Fibroblast of gingiva (primary cell): ENCODE measurements at regions not wholly inside any gene's neighbourhood (a gene's known extent, or its start where the extent isn't known, plus 50 kb on each side); places are given as distances from the start of the nearest gene placed in this dataset.
A peak's percentile ranks its signal among the peaks of the same experiment; 100 is the strongest.

ENCODE experiments used
- DNase-seq: peaks from one replicate; pipeline ENCODE4 v3.0.0-alpha.2; 2011; ENCODE audit warnings: low read depth

- DNase-seq = no peak
Measured at GRCh38 chr7:96927131-96927530, 78.2 kb upstream of the DLX6 start.

- DNase-seq = no peak
Measured at GRCh38 chr7:96928965-96929364, 76.4 kb upstream of the DLX6 start.

DNA sequence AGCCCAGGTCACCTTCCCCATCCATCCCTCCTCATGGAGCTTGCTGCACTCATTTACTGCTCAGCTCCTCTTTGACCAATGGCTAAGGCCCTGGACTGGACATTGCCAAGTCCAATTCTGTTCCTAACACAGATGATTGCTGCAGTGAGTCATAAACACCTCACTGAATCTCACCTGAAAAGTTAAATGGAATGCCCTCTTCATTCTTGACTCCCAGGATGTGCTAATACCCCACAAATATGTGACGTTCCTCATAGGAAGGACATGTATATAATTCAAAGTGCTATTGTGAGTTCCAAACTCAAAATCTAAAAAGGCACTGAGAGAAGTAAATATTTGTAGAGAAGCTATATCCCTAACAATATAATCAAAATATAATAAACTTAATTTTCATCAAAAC, 73.5 kb upstream of the DLX6 start:
- DNase-seq = no peak

DNA sequence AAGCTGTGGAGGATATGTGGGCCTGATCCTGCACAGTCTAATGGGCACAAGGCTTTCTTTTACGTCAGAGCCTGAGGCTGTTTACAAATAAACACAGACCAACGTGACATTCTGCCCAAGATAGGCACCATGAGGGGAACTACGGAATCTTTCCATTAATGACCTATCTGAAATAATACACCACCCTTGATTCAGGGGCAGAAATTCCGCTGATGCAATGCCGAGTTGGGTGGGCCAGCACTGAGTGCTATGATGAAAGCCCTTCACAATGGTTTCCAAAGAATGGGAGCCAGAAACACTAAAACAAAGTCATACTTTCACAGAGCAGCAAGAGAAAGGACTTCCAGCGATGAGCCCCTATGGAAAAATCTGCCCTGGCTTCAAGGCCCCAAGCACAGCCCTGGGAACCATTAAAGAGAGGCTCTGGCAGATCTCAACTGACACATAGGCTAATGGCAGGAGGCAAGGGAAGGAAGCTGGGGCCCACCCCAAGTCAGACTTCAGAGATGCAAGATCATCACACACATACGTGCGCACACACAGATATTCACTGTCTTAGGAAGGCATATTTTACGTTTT, 72.2 kb upstream of the DLX6 start:
- no peak for DNase-seq

- no peak for DNase-seq
Measured at GRCh38 chr7:96936621-96937020, 68.7 kb upstream of the DLX6 start.

DNA sequence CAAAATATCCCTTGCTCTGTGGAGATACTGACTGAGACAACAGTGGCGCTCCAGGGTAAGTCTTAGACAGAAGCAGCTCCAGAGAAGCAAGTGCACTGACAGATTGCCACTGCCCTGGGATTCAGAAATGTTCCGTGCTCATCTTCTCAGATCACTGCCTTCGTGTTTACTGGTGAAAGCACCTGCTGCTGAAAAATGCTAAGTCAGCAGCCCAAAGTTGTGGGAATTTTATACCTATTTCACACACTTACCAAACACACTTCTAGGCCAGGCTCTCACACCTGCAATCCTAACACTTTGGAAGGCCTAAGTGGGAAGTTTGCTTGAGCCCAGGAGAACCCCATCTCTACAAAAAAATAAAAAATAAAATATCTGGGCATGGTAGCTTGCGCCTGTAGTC, 63.2 kb upstream of the DLX6 start:
- no peak for DNase-seq

DNA sequence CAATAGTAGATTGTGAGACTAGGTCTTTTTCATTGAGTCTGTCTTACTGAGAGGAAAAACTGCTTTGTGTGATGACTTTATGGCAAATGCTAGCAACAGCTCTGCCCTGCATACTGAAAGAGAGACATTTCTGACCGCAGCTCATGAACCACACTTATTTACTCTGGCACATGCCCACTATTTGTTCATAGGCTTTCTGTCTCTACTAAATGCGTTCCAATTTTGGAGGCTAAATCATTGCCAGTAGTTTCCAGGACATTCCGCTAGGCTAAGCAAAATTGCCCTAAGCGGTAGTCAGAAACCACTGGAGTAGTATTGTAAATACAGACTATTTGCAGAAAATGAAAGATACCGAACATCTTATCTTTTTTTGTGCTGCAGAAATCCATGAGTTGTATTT, 55.6 kb upstream of the DLX6 start:
- DNase-seq = peak; percentile 55

DNA sequence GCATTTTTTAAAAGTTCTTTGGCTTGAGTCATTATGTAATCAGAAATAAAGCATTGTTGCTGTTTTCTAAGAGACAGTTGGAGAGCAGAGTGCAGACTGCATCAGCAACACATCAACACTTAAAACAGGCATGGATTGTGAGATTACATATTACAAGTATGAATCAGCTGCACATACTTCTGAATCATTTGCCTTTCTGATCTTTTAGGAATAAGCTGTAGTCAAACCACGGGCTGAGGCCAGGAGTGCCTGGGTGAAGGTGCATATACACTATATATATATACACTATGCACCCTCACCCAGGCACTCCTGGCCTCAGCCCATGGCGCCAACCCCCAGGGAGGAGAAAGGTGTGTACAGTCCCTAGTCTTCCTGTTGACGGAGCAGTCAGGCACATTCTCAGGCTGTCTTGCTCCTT, 52.4 kb upstream of the DLX6 start:
- DNase-seq = no peak

DNA sequence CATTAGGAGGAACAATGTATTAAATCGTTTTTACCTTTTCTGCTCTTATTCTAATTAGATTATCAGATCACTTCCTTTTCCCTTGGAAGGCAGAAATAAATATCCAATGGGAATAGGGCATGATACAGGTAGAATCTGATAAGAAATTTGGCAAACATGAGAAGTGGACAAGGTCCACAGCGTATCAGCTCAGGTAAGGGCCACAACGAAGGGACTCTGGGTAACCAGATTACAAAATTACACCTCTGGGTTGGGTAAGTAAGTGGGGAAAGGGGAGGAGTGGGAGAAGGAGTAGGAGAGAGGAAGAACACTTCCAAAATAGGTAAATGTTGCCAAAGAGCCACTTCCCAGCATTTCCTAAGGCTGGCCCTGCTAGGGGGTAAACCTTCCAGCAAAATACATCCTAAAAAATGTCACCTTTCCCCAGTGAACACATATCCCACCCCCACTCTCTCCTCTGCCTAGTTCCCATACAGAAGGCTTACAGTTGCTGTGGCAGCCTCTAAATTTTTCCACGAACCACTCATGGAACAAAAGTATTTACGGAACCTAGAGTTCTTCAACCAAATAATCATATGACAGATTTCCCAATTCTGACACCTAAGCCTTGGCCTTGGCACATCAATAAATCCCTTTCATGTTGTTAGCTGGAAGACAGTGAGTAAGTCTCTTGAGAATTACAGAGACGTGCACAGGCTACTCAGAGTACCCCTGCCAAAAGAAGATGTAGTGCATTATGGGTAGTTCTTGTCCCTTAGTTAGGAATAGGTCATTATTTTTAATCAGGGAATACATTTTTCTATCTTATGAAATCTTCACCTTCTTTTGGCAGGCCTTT, 51.5 kb upstream of the DLX6 start:
- DNase-seq = no peak
